Ishikawa (cell line): ENCODE measurements at regions not wholly inside any gene's neighbourhood (a gene's known extent, or its start where the extent isn't known, plus 50 kb on each side); places are given as distances from the start of the nearest gene placed in this dataset.

Experiments
- CEBPB ChIP-seq: IDR thresholded peaks from 2 replicates; pipeline ENCODE4 v1.6.1; 2012
- CREB1 ChIP-seq: IDR thresholded peaks from 2 replicates; pipeline ENCODE4 v1.6.1; 2012; ENCODE audit warnings: low read depth
- EGR1 ChIP-seq: IDR thresholded peaks from 2 replicates; pipeline ENCODE4 v1.6.1; 2012
- EP300 ChIP-seq: IDR thresholded peaks from 2 replicates; pipeline ENCODE4 v1.6.1; 2012; ENCODE audit warnings: borderline replicate concordance
- FOXM1 ChIP-seq: IDR thresholded peaks from 2 replicates; pipeline ENCODE4 v1.6.1; 2012; ENCODE audit warnings: low read depth, borderline replicate concordance
- MAX ChIP-seq: IDR thresholded peaks from 2 replicates; pipeline ENCODE4 v1.6.1; 2012
- NFIC ChIP-seq: IDR thresholded peaks from 2 replicates; pipeline ENCODE4 v1.6.1; 2012
- RAD21 ChIP-seq: IDR thresholded peaks from 2 replicates; pipeline ENCODE4 v1.6.1; 2012; ENCODE audit warnings: low read depth
- REST ChIP-seq: IDR thresholded peaks from 2 replicates; pipeline ENCODE4 v1.6.1; 2012; ENCODE audit warnings: low read depth, mild to moderate bottlenecking
- TAF1 ChIP-seq: IDR thresholded peaks from 2 replicates; pipeline ENCODE4 v1.6.1; 2012; ENCODE audit warnings: low read depth, mild to moderate bottlenecking
- TCF12 ChIP-seq: IDR thresholded peaks from 2 replicates; pipeline ENCODE4 v1.6.1; 2012; ENCODE audit warnings: low read depth
- TEAD4 ChIP-seq: IDR thresholded peaks from 2 replicates; pipeline ENCODE4 v1.6.1; 2012
- USF1 ChIP-seq: IDR thresholded peaks from 2 replicates; pipeline ENCODE4 v1.6.1; 2012
- YY1 ChIP-seq: IDR thresholded peaks from 2 replicates; pipeline ENCODE4 v1.6.1; 2012; ENCODE audit warnings: low read depth
- ZBTB7A ChIP-seq: IDR thresholded peaks from 2 replicates; pipeline ENCODE4 v1.6.1; 2012; ENCODE audit warnings: low read depth

GRCh38 chr10:29732918-29733317, 98.1 kb upstream of the SVIL start:
- TF ChIP-seq CREB1 (no peak), USF1 (no peak), REST (no peak), TCF12 (no peak), RAD21 (no peak), NFIC (no peak), CEBPB (no peak), YY1 (no peak), EGR1 (no peak), FOXM1 (no peak), TEAD4 (no peak), MAX (no peak), EP300 (no peak), TAF1 (no peak)

GRCh38 chr10:29731760-29732159, 97.0 kb upstream of the SVIL start:
- no peak for TF ChIP-seq TEAD4
- TF ChIP-seq USF1 = no peak
- TF ChIP-seq CEBPB = no peak
- no peak for TF ChIP-seq FOXM1
- TF ChIP-seq EP300 = no peak
- no peak for TF ChIP-seq YY1
- TF ChIP-seq NFIC = no peak
- TF ChIP-seq ZBTB7A = no peak
- no peak for TF ChIP-seq CREB1
- TF ChIP-seq REST = no peak
- TF ChIP-seq TAF1 = no peak
- TF ChIP-seq EGR1 = no peak
- no peak for TF ChIP-seq TCF12
- TF ChIP-seq MAX = no peak

GRCh38 chr10:29730969-29731368, 96.2 kb upstream of the SVIL start:
- TF ChIP-seq TCF12 (no peak), YY1 (no peak), EGR1 (no peak)

GRCh38 chr10:29730458-29730857, 95.7 kb upstream of the SVIL start:
- no peak for TF ChIP-seq FOXM1

- TF ChIP-seq EP300 (no peak), MAX (no peak), YY1 (no peak), ZBTB7A (no peak), CREB1 (no peak), FOXM1 (no peak), TAF1 (no peak)
These were observed 93.8 kb upstream of the SVIL start for GRCh38 chr10:29728541-29729049.

GRCh38 chr10:29725133-29725720, 90.5 kb upstream of the SVIL start:
- TF ChIP-seq NFIC (no peak), TEAD4 (no peak), USF1 (no peak), REST (no peak), FOXM1 (no peak), TCF12 (no peak), CREB1 (no peak), CEBPB (no peak), YY1 (no peak), TAF1 (no peak), ZBTB7A (no peak), MAX (no peak)
